Type B pancreatic cell (in vitro differentiated cells): ENCODE measurements at regions not wholly inside any gene's neighbourhood (a gene's known extent, or its start where the extent isn't known, plus 50 kb on each side); places are given as distances from the start of the nearest gene placed in this dataset.
"Not testable (repeated sequence)": the region's sequence is repeated elsewhere in the genome, so short reads cannot be mapped to it uniquely, and the experiment has no call there.

Experiments used
- DNase-seq: peaks from one replicate; pipeline ENCODE4 v3.0.0; 2021; ENCODE audit warnings: mixed read lengths; ENCODE audit not compliant: unreplicated experiment; ENCODE audit errors: extremely low spot score
- H3K27ac Mint-ChIP-seq: 2 replicates; pipeline ENCODE4 v1.8.0; 2021; ENCODE audit warnings: mild to moderate bottlenecking, mixed read lengths
- H3K27me3 Mint-ChIP-seq: 2 replicates; pipeline ENCODE4 v1.8.0; 2021; ENCODE audit warnings: mixed read lengths
- H3K36me3 Mint-ChIP-seq: 2 replicates; pipeline ENCODE4 v1.8.0; 2021; ENCODE audit warnings: mixed read lengths
- H3K4me1 Mint-ChIP-seq: one replicate; pipeline ENCODE4 v1.8.0; 2021; ENCODE audit warnings: mixed read lengths; ENCODE audit not compliant: unreplicated experiment
- H3K4me3 Mint-ChIP-seq: 2 replicates; pipeline ENCODE4 v1.8.0; 2021; ENCODE audit warnings: mild to moderate bottlenecking, mixed read lengths
- H3K9me3 Mint-ChIP-seq: 2 replicates; pipeline ENCODE4 v1.8.0; 2021; ENCODE audit warnings: mixed read lengths
- TF ChIP-seq, protein P1 (sequence below): fragments of 200-600 bp; sonication (generic); conservative IDR thresholded peaks from 2 replicates; pipeline ENCODE4 v1.5.0; 2021; ENCODE audit warnings: antibody characterized with exemption, mild to moderate bottlenecking

DNA sequence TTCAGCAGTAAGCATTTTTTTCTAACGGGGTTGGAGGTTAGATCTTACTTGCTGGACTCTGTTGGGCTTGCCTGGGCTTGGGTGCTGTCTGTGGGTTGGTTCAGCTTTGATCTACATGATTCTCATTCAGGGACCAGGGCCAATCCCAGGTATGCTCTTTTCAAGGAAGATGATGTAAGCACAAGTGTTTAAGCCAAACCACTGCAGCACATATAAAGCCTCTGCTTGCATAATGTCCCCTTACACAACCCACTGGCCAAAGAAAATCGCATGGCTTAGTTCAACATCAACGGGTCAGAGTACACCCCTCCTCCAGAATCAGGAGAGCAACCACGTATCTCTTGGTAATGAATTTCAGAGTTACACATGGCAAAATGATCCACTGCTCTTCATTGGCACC, 83.9 kb downstream of the DNAJB9 start:
- H3K4me1 Mint-ChIP-seq: peaks cover 5% of the 10 kb centered on the region
- H3K27me3 Mint-ChIP-seq: no peaks in the 10 kb centered on the region
- H3K36me3 Mint-ChIP-seq: no peaks in the 10 kb centered on the region
- no peaks in the 10 kb centered on the region for H3K9me3 Mint-ChIP-seq
- DNase-seq: no peak
- H3K27ac Mint-ChIP-seq: no peak overlapping the region
- no peak overlapping the region for H3K4me3 Mint-ChIP-seq
- TF ChIP-seq, protein P1, sequence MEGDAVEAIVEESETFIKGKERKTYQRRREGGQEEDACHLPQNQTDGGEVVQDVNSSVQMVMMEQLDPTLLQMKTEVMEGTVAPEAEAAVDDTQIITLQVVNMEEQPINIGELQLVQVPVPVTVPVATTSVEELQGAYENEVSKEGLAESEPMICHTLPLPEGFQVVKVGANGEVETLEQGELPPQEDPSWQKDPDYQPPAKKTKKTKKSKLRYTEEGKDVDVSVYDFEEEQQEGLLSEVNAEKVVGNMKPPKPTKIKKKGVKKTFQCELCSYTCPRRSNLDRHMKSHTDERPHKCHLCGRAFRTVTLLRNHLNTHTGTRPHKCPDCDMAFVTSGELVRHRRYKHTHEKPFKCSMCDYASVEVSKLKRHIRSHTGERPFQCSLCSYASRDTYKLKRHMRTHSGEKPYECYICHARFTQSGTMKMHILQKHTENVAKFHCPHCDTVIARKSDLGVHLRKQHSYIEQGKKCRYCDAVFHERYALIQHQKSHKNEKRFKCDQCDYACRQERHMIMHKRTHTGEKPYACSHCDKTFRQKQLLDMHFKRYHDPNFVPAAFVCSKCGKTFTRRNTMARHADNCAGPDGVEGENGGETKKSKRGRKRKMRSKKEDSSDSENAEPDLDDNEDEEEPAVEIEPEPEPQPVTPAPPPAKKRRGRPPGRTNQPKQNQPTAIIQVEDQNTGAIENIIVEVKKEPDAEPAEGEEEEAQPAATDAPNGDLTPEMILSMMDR: no peak

DNA sequence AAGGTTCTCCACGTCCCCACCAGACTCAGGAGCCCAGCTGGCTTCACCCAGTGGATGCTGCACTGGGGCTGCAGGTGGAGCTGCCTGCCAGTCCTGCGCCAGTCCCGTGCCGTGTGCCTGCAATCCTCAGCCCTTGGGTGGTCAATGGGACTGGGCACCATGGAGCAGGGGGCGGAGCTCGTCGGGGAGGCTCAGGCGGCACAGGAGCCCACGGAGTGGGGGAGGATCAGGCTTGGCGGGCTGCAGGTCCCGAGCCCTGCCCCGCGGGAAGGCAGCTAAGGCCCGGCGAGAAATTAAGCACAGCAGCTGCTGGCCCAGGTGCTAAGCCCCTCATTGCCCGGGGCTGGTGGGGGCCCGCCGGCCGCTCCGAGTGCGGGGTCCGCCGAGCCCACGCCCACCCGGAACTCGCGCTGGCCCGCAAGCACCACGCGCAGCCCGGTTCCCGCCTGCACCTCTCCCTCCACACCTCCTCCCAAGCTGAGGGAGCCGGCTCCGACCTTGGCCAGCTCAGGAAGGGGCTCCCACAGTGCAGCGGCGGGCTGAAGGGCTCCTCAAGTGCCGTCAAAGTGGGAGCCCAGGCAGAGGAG, 87.6 kb downstream of the DNAJB9 start:
- H3K27ac Mint-ChIP-seq, H3K36me3 Mint-ChIP-seq, H3K4me3 Mint-ChIP-seq, DNase-seq, H3K27me3 Mint-ChIP-seq, H3K4me1 Mint-ChIP-seq, H3K9me3 Mint-ChIP-seq: not testable (repeated sequence)

DNA sequence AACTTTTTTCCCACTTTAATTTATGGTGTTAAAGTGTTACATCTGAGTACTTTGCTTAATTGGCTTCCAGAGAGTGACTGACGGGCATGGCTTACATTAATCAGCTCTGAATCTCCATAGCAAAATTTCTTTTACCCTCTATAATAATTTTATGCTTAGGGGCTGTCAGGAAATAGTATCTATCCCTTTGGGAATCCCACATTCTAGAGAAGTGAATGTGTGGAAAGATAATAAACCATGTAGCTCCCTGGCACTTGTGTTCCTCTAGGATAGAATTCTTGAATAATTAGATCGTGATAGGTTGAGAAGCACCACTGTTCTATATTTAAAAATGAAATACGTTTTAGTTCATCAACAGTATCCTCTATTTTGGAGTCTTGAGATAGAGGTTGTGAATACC, 89.6 kb downstream of the DNAJB9 start:
- TF ChIP-seq, protein P1: no peak
- no peak overlapping the region for H3K27ac Mint-ChIP-seq
- no peaks in the 10 kb centered on the region for H3K36me3 Mint-ChIP-seq
- no peak overlapping the region for H3K4me3 Mint-ChIP-seq
- no peaks in the 10 kb centered on the region for H3K4me1 Mint-ChIP-seq
- H3K9me3 Mint-ChIP-seq: no peaks in the 10 kb centered on the region
- no peak for DNase-seq
- H3K27me3 Mint-ChIP-seq: no peaks in the 10 kb centered on the region

DNA sequence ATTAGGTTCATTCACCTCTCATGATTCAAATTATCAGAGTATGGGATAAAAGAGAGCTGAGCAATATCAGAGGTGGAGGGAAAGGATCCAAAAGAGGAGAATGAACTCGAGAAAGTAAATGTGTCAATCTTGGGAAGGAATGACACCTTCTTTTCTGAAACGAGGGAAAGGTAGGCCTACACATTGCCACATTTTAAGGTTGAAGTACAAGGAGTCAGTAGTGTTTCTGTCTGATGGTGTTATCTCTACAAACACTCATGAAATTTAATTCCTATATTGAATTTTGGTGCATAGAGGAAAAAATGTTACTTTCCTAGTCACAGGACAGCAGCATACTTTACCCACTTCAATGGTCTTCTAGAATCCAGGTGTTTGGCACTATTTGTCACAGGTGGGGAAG, 90.2 kb downstream of the DNAJB9 start:
- TF ChIP-seq, protein P1: no peak
- Mint-ChIP-seq H3K27ac (no peak overlapping the region), H3K36me3 (no peaks in the 10 kb centered on the region), H3K9me3 (no peaks in the 10 kb centered on the region), H3K4me3 (no peak overlapping the region), H3K27me3 (no peaks in the 10 kb centered on the region), H3K4me1 (no peaks in the 10 kb centered on the region)
- DNase-seq: no peak

DNA sequence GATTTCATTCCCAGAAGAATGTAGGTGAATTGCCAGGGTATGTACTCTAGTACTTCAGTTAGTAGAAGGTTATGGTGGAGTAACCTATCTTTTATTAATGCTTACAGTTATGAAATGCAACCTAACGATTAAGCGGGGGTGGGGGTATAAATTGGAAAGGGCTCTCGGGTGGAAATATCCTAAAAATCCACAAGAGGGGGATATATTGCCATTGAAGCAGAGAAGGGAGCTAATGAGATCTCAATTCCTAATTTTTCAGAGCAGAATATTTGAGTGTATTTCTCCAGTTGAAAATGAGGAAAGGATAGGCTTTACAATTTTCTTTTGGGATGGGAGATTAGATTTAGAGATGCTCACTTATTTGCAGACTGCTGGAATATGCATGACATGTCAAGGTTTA, 90.8 kb downstream of the DNAJB9 start:
- TF ChIP-seq, protein P1: peak; percentile 71
- H3K9me3 Mint-ChIP-seq: no peaks in the 10 kb centered on the region
- H3K36me3 Mint-ChIP-seq: no peaks in the 10 kb centered on the region
- no peaks in the 10 kb centered on the region for H3K4me1 Mint-ChIP-seq
- no peaks in the 10 kb centered on the region for H3K27me3 Mint-ChIP-seq
- no peak overlapping the region for H3K27ac Mint-ChIP-seq
- no peak overlapping the region for H3K4me3 Mint-ChIP-seq
- no peak for DNase-seq

DNA sequence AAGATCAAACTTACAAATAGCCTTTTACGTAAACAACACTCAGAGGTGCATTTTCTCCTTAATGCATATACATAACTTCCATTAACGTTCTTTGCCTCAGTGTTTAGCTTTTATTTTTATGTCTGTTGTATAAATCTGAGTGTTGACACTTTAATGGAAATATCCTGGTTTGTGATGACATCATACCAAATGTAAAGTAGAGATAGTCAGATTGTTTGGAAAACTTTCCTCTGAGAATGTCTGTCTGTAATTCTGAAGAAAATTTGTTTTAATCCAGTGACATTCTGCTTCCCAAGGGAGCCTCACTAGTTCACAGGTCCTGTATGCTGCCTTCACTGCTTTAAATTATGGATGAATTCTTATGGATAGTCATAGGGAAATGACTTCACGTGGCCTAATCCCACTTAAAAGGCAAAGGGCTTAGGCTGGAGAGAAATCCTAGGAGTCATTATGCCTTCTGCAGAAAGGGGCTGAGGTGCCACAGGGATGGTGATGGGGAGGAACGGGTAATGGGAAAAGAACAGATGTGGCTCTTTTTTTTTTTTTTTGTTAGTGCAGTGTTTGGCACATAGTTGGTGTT, 93.2 kb downstream of the DNAJB9 start:
- no peaks in the 10 kb centered on the region for H3K4me1 Mint-ChIP-seq
- H3K27ac Mint-ChIP-seq: no peak overlapping the region
- H3K36me3 Mint-ChIP-seq: no peaks in the 10 kb centered on the region
- TF ChIP-seq, protein P1: no peak
- no peaks in the 10 kb centered on the region for H3K9me3 Mint-ChIP-seq
- H3K27me3 Mint-ChIP-seq: no peaks in the 10 kb centered on the region
- no peak for DNase-seq
- no peak overlapping the region for H3K4me3 Mint-ChIP-seq
